ENCODE measurements at regions not wholly inside any gene's neighbourhood (a gene's known extent, or its start where the extent isn't known, plus 50 kb on each side); places are given as distances from the start of the nearest gene placed in this dataset.

DNA sequence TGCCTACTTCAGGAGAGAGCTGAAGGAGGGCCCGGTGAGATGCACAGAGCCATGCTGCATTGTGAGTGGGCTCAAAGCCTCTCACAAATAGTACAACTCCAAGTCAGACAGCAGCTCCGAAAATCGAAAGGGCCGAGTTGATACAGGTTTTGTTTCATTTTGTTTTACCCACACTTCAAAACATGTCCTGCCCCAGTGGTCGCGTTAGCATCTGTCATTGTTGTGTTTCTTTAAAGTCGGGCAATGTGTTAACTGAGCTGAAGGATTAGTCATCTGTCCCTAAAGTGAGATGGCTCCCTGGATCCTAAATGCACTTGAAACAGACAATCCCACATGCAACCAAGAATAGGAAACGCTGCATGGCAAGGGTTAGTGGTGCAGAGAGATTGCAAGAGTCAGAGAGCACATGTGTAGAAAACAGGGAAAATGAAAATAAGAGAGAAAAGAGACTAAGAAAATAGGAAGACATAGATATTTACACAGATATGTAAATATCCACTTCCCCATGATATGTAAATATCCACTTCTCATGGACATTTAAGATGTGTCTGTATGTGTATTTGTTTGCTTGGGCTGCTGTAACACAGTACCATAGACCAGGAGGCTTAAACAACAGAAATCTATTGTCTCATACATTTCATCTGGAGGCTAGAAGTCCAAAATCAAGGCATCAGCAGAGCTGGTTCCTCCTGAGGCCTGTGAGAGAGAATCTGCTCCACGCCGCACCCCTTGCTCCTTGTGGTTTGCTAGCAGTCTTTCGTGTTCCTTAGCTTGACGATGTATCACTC lies 131.4 kb upstream of the RAB4A start:
- Histone ChIP-seq H3K36me3 (replicated peaks in 1 of 2; ENCODE audit: control insufficient read depth in 1 of 2, insufficient read depth in 2 of 2, low read length in 2 of 2) (no peaks in the 10 kb centered on the region), H3K27me3 (ENCODE audit: control insufficient read depth in 2 of 2, insufficient read depth in 2 of 2, low read length in 2 of 2) (no peaks in the 10 kb centered on the region), H3K79me2 (ENCODE audit: insufficient read depth, low read length) (no peaks in the 10 kb centered on the region), H3K4me2 (replicated peaks; ENCODE audit: extremely low read depth, low read length, poor library complexity, severe bottlenecking) (no peak overlapping the region), H3K27ac (ENCODE audit: low read depth in 1 of 2, low read length in 2 of 2) (peak overlapping the region in 1 of 2 donors; percentile 20), H3K4me1 (ENCODE audit: control insufficient read depth in 1 of 2, insufficient read depth in 2 of 2, low read length in 2 of 2) (peaks cover 28 to 44% of the 10 kb centered on the region in 2 donors), H4K20me1 (ENCODE audit: insufficient read depth, low read length) (no peaks in the 10 kb centered on the region), H3K9me3 (replicated peaks in 1 of 2; ENCODE audit: control insufficient read depth in 1 of 2, insufficient read depth in 1 of 2, low read length in 2 of 2) (peaks cover 8 to 12% of the 10 kb centered on the region in 2 donors), H3K4me3 (replicated peaks in 1 of 3; ENCODE audit: low read depth in 2 of 3, low read length in 3 of 3) (no peak overlapping the region), H3K9ac (ENCODE audit: insufficient read depth, low read length, poor library complexity, severe bottlenecking) (no peak overlapping the region), H2AFZ (ENCODE audit: insufficient read depth, low read depth, low read length, poor library complexity, severe bottlenecking) (no peak overlapping the region)
- intact Hi-C loops (cut with micrococcal nuclease), result no loop called here
- DNase-seq, result no peak
- 20% methylated on average over 2 of the region's 12 CpGs for WGBS (ENCODE audit: insufficient coverage)
- Mint-ChIP-seq H3K4me1 (peaks cover 30% of the 10 kb centered on the region), H3K9me3 (peaks cover 3 to 15% (median 13%) of the 10 kb centered on the region in 7 donors), H3K27me3 (ENCODE audit: low read depth in 3 of 3) (peaks cover 0 to 1% (median 0%) of the 10 kb centered on the region in 3 donors), H3K27ac (peak overlapping the region in 3 of 7 donors; percentile 1 to 8 (median 6)), H3K4me3 (no peak overlapping the region), H3K36me3 (peaks cover 3 to 5% of the 10 kb centered on the region in 2 donors)
- no peak for TF ChIP-seq CTCF (IDR thresholded peaks at IDR 0.05)

DNA sequence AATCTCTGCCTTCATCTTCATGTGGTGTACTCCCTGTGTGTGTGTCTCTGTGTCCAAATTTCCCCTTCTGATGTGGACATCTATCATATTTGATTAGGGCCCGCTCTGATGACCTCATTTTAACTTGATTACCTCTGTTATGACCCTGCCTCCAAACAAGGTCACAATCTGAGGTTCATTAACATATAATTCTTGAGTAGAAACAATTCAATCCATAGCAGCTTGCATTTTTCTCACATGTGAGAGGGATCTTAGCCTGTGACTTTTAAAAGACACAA lies 130.9 kb upstream of the RAB4A start:
- TF ChIP-seq CTCF (IDR thresholded peaks at IDR 0.05), result no peak
- intact Hi-C loops (cut with micrococcal nuclease), result no loop called here

More for the DNA sequence above, 130.9 kb upstream of the RAB4A start:
- Histone ChIP-seq H2AFZ (ENCODE audit: insufficient read depth, low read depth, low read length, poor library complexity, severe bottlenecking) (no peak overlapping the region), H3K9ac (ENCODE audit: insufficient read depth, low read length, poor library complexity, severe bottlenecking) (no peak overlapping the region), H3K79me2 (ENCODE audit: insufficient read depth, low read length) (no peaks in the 10 kb centered on the region), H4K20me1 (ENCODE audit: insufficient read depth, low read length) (no peaks in the 10 kb centered on the region), H3K4me3 (replicated peaks in 1 of 3; ENCODE audit: low read depth in 2 of 3, low read length in 3 of 3) (no peak overlapping the region), H3K4me1 (ENCODE audit: control insufficient read depth in 1 of 2, insufficient read depth in 2 of 2, low read length in 2 of 2) (peaks cover 25 to 41% of the 10 kb centered on the region in 2 donors), H3K9me3 (replicated peaks in 1 of 2; ENCODE audit: control insufficient read depth in 1 of 2, insufficient read depth in 1 of 2, low read length in 2 of 2) (peaks cover 2 to 7% of the 10 kb centered on the region in 2 donors), H3K27me3 (ENCODE audit: control insufficient read depth in 2 of 2, insufficient read depth in 2 of 2, low read length in 2 of 2) (no peaks in the 10 kb centered on the region), H3K4me2 (replicated peaks; ENCODE audit: extremely low read depth, low read length, poor library complexity, severe bottlenecking) (no peak overlapping the region), H3K27ac (ENCODE audit: low read depth in 1 of 2, low read length in 2 of 2) (peak overlapping the region in 1 of 2 donors; percentile 20), H3K36me3 (replicated peaks in 1 of 2; ENCODE audit: control insufficient read depth in 1 of 2, insufficient read depth in 2 of 2, low read length in 2 of 2) (no peaks in the 10 kb centered on the region)
- peaks cover 30% of the 10 kb centered on the region for H3K4me1 Mint-ChIP-seq
- H3K4me3 Mint-ChIP-seq, result no peak overlapping the region
- WGBS (ENCODE audit: insufficient coverage), result no CpG with 5 or more reads among the region's 1 CpG
- H3K27ac Mint-ChIP-seq, result peak overlapping the region in 2 of 7 donors; percentile 6 to 8
- peaks cover 0 to 9% (median 7%) of the 10 kb centered on the region in 7 donors for H3K9me3 Mint-ChIP-seq
- H3K27me3 Mint-ChIP-seq (ENCODE audit: low read depth in 3 of 3), result no peaks in the 10 kb centered on the region
- peaks cover under 1 to 1% of the 10 kb centered on the region in 2 donors for H3K36me3 Mint-ChIP-seq
- DNase-seq, result no peak

All from CD14-positive monocyte (primary cell).